Nucleus accumbens (tissue), 56 donors: ENCODE measurements at regions not wholly inside any gene's neighbourhood (a gene's known extent, or its start where the extent isn't known, plus 50 kb on each side); places are given as distances from the start of the nearest gene placed in this dataset.

Experiments
- DNase-seq, 56 donors: peaks; one replicate each; lab custom pipeline; 2025; lab: John Stamatoyannopoulos, UW

DNA sequence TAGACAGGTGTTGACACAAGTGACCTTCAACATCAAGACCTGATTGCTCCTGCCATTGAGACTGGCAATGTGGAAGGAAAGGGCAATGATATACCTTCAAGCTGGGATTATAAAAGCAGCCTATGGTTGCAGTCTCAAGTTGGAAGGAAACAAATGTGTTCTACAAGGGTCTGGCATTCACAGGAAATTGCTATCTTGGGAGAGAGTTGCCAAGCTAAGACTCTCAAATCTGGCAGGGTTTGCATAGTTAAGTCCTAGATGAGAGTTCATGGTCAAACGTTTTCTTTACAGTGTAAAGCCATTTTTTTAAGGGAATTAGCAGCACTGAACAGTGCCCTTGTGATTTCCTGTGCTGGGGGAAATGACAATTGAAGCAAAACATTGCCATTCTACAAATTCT lies 546.9 kb upstream of the CFAP20DC start:
- DNase-seq = no peak

DNA sequence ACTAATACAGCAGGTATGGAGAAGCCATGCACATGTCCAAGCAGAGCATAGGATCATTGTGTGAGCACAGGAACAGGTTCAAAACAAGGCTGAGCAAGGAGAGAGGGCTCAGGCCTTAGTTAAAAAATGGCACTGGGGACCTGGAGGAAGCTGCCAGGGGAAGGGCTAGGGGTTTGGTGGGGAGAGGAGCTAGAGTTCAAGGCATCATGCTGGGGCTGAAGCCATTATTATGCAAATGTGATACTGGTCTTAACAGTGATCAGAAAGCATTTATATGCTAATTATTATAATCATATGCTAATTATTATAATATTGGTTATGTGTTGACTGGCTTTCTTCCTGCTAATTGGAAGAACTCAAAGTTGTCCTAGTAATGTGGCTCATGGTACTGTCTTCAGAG lies 546.0 kb upstream of the CFAP20DC start:
- no peak for DNase-seq

GRCh38 chr3:59593380-59593779 lies 543.6 kb upstream of the CFAP20DC start:
- DNase-seq = no peak

- no peak for DNase-seq
Observed at GRCh38 chr3:59580996-59581395, 531.2 kb upstream of the CFAP20DC start.

- no peak for DNase-seq
Observed at GRCh38 chr3:59580499-59580898, 530.7 kb upstream of the CFAP20DC start.

DNA sequence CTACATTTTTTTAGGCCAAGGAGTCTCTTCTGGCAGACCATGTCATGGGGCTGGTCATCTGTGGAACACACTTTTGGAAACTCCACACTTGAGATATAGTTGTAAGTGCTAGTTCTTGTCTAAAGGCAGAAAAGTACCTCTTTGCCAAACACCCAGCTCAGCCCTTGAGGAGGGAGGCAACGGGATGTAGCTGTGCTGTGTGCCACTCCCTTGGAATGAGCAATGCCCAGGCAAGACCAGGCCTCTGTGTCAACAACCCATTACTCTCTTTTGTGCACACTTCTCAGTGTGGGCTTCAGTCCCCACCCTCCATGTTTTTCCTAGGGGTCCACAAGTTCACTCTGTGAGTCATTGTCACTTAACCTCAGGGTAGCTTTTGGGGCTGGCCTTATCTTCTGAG lies 528.3 kb upstream of the CFAP20DC start:
- DNase-seq = no peak

DNA sequence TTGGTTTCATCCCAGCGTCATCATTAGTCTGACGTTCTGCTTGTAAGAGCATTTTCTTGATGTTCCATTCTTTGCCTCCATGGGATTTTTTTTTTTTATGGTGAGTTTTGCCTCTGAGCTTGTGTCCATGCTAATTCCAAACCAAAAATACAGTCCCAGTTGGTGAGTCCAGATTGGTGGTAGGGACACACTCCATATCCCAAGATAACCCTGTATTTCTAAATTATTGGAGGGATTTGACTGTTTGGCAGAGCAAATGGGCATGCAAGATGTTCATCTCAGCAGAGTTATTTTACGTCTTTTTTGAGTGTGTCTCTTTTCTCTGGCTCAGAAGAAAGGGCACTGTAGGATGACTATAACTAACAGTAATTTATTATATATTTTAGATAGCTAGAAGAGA lies 526.8 kb upstream of the CFAP20DC start:
- no peak for DNase-seq

DNA sequence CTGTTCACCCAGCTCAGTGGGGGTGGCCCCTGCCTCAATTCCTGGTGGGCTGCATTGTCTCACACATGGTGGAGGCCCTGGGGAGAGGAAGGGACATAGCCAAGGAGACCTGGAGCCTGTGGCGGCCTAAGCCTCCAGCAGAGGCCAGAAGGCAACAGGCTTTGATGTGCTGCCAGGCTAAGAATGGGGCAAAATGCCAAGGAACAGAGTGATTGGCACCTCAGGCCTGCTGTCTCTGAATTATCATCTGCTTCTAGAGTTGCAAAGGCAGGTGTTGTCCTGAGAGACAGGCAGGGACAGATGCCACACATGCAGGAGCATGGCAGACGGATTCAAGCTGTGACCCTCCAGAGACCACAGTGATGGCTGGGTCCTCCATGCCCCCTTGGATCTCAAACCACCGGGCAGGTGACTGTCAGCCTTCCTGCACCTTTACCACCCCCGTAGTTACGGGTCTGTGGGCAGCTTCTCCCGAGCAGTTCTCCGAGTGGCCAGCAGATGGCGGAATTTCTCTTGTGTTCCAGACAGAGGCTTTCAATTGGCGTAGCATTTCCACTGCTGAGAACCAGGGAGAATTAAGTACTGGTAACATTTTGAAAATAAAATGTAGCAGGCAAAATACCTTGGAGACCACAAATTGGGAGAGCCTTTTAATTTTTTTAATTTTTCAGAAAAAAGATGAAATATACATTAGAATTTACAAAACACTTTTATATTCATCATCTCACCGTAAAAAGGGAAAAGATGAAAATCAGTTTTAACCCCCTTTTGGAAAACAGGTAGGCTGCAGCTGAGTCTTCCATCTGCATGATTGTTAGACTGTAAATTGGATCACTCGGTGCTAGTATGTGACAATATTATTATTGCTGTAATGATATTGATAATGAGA lies 525.5 kb upstream of the CFAP20DC start:
- peak in 55 of 56 donors; percentile 16 to 95 (median 74) for DNase-seq

- peak in 49 of 56 donors; percentile 8 to 85 (median 55) for DNase-seq
Observed at GRCh38 chr3:59573911-59574310, 524.1 kb upstream of the CFAP20DC start.

DNA sequence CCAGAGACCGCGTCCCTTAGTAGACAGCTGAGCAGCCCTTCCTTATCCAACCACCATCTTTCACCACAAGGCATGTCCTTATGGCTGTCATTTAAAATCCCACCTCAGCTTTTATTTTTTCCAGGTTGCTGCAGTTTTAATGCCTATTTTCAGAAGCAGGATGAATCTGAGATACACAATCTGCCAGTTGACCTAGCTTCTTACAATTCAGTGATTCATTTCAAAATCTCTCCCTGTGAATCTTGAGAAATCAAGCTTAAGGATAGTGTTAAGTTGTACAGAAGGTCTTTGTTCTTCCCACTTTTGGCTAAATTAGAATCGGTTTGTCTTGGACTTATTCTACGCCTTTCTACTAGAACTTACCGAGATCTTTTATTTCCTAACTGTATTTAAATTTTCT lies 522.3 kb upstream of the CFAP20DC start:
- no peak for DNase-seq

DNA sequence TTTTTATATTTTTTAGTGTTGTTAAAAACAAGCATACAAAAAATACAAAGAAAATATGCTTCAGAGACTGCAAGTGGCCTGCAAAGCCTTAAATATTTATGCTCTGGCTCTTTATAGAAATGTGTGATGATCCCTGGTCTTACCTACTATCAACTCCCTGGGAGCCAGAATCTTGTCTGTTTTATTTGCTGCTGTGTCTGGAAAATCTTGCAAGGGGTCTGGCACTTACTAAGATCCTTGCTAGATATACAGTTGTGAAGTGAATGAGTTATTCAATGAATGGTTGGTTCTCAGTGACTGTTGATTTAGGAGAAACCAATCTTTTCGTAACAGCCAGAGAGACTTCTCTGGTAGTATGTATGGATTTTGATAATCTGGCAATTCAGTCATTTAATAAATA lies 521.0 kb upstream of the CFAP20DC start:
- DNase-seq = no peak

- no peak for DNase-seq
Observed at GRCh38 chr3:59567661-59568060, 517.8 kb upstream of the CFAP20DC start.

DNA sequence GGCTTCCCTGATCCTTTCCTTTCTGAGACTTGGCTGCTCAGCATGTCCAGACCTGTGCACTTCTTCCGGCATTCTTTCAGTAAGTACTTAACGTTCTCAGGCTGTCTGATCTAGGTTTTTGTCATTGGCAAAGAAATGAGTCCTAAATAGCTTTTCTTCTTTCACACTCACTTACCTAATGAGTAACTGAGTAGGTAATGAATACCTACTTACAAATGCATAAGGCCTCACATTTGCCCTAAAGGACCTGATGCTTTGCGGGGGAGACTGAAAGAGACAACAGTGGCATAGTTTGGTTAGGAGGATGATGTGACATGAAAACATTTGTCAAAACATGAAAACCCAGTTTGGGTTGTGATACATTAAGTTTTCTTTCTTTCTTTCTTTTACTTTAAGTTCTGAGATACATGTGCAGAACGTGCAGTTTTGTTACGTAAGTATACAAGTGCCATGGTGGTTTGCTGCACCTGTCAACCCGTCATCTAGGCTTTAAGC lies 516.7 kb upstream of the CFAP20DC start:
- DNase-seq = no peak

- DNase-seq = no peak
Observed at GRCh38 chr3:59565125-59565524, 515.3 kb upstream of the CFAP20DC start.

GRCh38 chr3:59563966-59564365 lies 514.1 kb upstream of the CFAP20DC start:
- no peak for DNase-seq

GRCh38 chr3:59563072-59563605 lies 513.3 kb upstream of the CFAP20DC start:
- no peak for DNase-seq

DNA sequence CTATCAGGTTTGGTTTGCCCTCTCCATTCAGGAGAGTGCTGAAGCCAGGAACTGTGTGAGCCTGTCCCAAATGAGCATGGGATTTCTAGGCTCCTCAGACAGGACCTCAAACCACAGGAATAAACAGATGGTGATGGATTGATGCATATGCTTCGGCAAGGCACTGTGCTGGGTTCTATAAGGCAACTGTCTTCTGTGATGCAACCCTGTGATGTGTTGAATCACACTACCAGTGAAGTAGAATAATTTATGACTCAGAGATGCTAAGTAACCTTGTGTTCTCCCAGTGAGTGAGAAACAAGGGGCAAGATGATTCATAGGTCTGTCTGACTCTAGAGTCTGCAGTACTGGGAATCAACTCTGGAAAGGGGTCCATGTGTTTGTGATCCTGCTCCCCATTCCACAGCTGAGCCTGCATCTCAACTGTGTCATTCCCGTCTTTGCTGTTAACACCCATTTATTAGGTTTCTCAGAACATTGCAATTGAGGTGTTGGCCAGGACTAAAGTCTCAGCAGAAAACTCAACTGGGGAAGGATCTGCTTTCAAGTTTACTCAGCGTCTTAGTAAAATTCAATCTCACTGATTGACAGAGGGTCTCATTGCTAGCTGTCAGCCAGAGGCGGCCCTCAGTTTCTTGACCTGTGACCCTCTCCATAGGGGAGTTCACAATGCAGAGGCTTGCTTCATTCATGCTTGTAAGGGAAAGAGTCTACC lies 510.1 kb upstream of the CFAP20DC start:
- peak in 9 of 56 donors; percentile 6 to 49 (median 15) for DNase-seq

DNA sequence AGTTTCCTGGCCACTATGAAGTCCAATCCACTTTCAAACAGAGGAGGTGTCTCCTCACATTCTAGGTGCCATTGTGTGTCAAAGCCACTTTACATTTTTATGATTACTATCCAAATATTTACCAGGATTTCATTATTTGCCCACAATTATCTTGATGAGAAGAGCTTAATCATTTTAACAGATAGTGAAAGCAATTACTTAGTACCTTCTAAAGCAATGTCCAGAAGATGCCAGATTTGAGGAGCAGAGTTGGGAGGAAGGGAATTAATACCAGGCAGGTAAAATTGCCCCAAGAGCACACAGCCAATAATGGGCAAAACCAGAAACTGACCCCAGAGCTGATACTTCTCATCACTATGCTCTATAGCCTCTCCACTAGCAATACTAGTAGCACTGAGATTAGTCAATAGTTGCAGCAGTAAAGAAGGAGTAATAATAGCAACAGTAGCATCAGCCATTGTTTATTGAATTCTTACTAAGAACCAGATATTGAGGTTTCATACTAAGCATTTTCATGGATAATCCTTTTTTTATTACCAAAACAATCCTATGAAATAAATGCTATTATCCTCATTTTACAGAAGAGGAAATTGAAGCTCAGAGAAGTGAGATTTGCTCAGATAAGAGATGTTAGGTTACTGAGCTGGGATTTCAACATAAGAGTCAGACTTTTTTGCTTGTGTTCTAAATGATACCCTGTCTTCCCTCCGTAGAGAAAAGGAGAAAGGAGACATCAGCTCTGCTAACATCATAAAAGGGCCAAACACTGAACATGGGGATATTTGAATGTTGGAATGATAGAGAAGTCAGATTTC lies 509.3 kb upstream of the CFAP20DC start:
- DNase-seq = no peak

DNA sequence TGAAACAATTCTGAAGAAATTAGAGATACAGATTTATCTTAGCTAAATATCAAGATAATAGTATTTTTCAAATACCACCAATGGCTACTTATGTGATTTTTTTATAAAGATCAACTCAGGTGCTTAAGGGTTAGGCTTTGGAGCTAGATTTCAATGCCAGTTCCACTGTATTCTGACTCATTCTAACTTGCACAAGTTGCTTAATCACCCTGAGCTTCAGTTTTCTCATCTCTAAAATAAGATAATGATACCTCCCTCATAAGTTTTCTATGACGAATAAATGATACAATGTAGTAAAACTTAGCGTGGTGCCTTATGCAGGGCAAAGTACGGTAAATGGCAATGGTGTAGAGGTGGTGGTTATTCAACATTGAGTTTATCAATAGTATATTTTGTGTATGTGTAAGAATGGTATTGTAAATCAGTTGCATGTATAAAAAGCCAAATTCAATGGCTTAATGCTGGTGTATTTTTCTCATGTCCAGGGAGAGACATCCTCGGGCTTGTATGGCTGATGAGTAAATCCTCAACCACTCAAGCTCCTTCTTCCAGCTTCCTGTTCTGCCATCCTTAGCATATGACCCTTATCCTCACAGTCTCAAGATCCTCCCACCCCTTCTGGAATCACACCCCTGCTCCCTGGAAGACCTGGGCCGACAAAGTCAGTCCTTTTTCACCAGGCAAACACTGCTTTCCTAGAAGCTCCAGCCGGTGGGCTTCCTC lies 505.9 kb upstream of the CFAP20DC start:
- DNase-seq = no peak

GRCh38 chr3:59553076-59553475 lies 503.3 kb upstream of the CFAP20DC start:
- DNase-seq = no peak
